Ecto neural progenitor cell (in vitro differentiated cells): ENCODE measurements at regions not wholly inside any gene's neighbourhood (a gene's known extent, or its start where the extent isn't known, plus 50 kb on each side); places are given as distances from the start of the nearest gene placed in this dataset.

Source experiments
- DNase-seq: peaks from one replicate; pipeline ENCODE4 v3.0.0-alpha.2; 2018; ENCODE audit warnings: low spot score

DNA sequence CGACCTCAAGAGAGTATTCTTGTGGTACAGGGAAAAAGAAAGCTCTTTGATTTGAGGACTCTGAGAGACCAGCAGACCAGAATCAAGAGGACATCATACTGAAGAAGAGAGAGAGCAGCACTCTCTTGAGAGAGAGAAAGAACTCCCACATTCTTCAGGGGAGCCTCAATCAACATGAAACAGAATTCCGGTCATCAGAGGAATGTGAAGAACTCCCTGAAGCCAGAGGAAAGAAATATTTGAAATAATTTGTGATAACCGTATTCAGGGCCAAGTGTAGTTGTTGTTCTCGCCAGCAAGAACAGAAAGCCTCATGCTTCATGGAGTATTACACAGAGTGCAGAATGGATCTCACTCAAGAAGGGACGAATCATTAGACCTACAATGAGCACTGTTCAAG, 363.8 kb upstream of the TMEM132C start:
- no peak for DNase-seq

DNA sequence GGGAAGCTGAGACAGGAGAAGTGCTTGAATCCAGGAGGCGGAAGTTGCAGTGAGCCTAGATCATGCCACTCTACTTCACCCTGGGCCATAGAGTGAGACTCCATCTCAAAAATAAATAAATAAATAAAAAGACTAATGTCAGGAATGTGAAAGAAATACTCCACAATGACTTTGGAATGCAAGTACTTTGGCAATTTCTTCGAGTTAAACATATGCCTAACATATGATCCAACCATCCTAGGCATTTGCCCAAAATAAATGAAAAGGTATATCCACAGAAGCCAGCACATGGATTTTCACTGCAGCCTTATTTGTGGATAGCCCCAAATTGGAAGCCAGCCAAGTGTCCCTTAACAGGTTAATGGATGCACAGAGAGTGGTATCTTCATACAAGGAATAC, 357.9 kb upstream of the TMEM132C start:
- no peak for DNase-seq

DNA sequence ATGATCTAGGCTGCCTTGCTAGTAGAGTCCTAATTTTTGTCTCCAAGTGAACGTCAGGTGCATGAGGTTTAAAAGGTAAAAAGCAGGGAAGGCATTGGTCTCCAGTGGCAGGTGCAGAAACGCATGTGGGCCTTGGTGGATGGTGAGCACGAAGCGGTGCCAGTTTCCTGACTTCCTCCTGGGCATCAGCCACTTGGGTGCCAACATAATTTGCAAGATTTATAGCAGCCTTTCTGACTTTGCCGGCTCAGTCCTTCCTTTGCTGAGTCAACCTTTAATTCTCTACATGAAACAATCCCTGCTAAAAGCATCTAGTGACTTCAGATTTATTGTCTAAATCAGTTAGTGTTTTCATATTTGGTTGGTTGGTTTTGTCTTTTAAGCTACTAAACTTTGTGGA, 355.7 kb upstream of the TMEM132C start:
- no peak for DNase-seq

DNA sequence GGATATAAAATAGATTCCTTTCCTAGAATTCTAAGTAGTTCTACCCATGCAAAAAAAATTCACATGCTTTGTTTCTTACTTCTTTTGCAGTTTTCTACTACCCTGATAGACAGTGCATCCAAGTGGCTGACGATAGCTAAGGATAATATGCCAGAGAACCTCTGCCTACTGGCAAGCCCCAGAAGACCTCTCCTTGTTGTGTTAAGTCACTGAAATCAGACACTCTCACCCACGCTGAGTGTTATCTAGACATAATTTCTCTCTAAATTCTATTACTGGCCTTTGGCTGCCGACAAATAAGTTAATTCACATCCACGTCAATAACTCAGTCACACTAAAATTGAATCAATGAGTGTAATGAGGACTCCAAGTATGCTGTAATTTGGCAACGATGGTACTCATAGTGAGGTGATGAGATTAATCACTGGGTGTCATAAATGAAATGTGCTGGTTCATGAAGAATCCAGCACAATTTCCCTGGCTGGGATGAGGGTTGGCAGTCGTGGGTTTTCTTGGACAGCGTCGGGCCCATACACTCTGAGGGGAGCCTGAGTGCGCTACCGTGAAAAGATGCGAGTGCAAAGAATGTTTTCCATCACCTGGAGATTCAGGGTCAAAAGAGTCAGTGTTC, 354.8 kb upstream of the TMEM132C start:
- no peak for DNase-seq

DNA sequence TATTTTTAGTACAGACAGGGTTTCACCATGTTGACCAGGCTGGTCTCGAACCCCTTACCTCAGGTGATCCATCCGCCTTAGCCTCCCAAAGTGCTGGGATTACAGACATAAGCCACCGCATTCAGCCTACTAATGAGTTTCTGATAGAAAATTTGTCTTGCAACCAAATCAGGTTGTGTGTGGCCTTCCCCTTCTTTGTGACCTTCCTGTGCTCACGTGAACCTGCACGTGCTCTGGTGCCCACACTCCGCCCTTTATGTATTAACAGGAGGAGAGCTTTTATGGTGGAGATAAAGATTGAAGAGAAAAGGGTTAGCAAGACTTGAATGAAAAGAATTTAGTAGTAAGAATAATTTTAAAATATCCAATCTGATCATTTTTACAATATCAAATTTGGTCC, 343.5 kb upstream of the TMEM132C start:
- DNase-seq = no peak

DNA sequence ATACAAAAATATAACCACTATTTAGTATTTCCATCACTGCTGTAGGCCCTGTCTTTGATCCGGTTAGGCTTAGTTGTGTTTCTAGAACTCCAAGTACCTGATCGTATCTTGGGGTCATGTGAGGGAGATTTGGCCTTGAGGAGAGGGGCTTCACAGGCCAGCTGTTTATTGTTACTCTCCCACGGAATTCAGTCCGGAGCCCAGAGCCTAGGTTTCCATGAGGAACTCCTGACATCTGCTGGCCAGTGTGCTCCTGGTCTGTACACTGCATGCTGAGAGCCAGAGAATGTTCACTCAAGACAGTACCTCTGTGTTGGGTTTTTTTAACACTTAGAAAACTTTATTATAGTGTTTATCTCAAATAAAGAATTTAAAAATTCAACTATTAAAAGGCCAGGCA, 341.0 kb upstream of the TMEM132C start:
- peak; percentile 75 for DNase-seq

DNA sequence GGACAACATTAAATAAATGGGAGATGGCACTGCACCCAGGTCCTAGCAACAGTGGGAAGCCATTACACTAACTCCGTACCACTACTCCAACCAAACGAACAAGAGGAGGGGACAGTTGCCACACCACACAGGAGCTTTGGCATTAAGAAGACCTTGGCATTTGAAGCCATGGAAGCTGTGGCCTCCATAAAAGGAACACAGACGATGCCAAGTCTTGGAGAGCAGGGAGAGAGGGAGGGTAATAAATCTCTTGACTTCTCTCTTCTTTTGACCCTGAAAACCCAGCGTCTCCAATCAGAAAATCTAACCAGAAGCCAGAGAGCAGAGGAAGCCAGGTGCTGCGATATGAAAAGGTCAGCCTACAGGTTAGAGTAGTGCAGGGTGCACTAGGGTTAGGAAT, 338.8 kb upstream of the TMEM132C start:
- no peak for DNase-seq

DNA sequence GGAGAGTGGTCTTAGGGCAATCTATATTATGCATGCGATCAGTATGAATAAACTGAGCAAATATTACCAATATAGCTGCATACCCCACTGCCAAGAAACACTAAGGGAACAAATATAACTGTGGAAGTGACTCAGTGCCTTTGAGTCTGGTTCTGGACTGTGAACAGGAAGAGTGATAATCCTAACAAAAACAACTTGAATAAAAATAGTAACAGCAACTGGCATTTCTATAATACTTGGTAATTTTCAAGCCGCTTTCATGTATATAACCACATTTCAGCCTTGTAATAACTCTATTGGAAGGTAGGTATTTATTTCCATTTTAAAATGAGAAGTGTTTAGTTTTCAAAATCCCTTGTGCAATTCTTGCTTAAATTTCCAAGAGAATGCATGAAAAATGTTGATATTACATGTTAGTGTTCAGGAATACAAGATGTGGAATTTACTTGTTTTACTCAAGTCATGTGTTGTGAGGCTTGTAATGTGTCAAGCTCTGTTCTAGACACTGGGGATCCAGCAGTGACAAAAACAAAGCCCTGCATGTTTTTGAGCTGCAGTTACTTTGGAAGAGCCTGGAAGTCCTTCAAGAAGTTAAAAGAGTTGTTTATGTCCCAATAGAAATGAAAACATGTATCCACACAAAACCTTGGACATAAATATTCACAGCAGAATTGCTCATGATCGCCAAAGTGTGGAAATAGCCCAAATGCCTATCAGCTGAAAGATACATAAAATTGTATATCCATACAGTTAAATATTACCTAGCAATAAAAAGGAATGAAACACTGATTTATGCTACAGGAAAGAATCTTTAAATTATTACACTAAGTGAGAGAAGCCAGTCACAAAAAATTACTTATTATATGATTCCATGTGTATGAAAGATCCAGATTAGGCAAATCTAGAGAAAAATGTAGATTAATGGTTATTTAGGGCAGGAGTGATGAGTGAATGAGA, 338.1 kb upstream of the TMEM132C start:
- DNase-seq = no peak

DNA sequence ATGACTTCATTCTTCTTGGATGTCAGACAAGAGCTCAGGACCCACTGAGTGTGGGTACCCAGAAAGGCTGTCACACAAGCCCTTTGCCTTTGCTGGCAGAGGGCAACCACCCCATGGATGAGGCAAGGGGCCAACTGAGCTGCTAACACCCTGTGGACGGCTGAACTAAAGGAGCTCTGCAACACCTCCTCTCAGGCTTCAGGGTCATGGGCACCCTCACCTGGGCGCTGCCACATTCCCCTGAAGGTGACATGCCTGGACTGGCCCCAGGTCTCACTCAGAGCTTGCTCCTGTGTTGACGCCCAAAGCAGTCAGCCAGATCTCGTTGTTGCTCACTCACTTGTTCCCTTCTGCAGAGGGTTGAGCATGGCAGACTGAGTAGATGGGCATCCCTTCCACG, 336.8 kb upstream of the TMEM132C start:
- no peak for DNase-seq

DNA sequence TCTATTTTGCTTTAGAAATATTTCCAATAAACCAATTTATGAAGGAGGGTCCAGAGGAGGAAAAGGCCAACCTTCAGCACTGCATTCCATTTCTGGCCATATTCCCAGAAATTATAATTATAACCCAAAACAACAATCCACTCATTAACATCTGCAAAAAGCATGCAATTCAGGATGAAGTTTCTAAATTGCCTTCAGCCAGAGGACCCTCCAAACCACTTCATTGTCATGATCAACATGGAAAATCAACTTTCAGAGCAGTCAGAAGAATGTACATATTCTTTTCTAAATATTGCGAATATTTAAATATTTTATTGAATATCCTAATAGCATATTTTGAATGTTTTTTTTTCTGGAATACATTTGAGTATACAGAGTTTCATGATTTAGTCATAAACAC, 332.6 kb upstream of the TMEM132C start:
- no peak for DNase-seq

DNA sequence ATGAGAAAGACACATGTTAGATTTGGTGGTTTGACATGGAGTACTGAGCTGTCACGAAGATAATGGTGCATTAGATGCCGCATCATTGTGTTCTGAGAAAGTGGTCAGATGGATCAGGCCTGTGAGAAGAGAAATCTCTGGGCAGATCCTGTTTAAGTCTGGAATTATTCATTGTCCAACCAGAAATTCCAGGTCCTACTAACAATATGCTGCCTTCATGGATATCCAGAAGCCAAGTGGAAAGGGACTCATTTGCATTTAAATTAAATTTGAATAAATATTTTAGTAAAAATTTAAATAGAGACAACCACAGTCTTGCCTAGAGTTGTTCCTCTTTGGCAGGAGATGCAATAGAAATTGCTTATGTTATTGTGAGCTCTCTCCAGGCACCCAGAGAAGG, 330.5 kb upstream of the TMEM132C start:
- DNase-seq = no peak

DNA sequence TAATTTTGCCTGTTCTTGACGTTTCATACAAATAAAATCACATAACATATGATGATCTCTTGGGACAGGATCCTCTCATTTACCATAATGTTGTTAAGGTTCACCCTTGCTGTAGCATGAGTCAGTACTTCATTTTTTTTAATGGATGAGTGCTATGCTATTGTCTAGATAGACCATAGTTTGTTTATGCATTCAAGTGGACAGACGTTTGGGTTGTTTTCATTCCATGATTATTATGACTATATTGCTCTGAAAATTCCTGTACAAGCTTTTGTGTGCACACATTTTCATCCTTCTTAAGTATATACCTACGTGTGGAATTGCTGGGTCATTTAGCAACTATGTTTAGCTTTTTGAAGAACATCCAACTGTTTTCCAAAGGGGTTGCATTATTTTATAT, 325.6 kb upstream of the TMEM132C start:
- no peak for DNase-seq

DNA sequence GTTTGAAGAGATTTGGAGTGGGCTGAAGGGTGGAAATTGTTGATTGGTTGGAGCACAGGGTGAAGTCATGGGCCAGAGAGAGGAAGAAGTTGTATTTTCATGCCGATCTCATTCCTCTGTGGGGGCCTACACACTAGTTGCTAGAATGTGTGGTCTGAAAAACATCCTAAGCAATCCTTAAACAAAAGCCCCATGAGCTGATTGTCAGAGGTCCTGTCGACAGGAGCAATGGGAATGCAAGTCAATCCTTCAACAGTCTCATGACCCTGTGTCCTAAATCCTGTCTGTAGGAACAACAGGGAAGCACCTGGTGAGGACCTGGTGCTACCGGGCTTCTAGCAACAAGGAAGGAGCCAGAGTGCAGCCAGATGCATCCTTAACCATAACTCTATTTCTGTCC, 324.0 kb upstream of the TMEM132C start:
- no peak for DNase-seq

DNA sequence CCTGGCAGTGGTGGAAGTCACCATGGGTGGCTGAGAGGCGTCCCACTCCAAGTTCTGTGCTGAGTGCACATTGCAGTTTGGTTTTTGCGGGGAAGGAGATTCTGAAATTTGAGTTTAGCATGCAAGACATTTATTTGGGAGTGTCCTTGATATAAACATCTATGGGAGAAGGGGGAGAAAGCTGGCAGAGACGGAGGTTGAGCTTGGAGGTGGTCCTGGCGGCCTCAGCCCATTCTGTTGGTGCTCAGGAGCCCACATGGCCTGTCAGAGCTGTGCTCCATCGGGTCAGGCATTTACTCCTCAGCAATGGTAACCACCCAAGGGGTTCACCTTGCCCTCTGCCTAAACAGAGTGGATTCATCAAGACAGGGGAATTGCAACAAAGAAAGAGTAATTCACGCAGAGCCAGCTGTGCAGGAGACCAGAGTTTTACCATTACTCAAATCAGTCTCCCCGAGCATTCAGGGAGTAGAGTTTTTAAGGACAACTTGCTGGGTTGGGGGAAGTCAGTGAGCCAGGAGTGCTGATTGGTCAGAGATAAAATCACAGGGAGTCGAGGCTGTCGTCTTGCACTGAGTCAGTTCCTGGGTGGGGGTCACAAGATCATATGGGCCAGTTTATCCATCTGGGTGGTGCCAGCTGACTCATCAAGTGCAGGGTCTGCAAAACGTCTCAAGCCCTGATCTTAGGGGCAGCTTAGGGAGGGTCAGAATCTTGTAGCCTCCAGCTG, 323.3 kb upstream of the TMEM132C start:
- DNase-seq = no peak

DNA sequence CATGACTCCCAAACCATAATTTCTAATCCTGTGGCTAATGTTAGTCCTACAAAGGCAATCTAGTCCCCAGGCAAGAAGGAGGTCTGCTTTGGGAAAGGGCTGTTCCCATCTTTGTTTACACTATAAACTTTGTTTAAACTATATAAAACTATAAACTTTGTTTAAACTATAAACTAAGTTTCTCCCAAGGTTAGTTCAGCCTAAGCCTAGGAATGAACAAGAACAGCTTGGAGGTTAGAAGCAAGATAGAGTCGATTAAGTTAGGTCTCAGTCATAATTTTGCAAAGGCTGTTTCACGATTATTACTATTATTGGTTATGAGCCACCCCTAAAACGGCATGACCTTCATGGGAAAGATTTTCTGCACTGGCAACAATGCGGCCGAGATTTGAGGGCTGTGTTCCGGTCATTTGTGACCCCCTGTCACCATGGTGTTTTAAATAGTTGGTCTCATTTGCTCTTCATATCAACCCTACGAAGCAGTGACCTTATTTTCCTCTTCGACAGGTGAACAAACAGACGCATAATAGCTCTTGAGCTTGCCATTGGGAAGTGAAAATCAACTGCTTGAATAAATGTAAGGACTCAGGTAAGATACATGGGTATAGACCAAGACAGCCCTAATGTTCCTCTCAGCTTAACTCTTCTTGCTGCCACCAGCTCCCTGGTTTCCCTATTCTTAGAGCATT, 322.6 kb upstream of the TMEM132C start:
- no peak for DNase-seq

DNA sequence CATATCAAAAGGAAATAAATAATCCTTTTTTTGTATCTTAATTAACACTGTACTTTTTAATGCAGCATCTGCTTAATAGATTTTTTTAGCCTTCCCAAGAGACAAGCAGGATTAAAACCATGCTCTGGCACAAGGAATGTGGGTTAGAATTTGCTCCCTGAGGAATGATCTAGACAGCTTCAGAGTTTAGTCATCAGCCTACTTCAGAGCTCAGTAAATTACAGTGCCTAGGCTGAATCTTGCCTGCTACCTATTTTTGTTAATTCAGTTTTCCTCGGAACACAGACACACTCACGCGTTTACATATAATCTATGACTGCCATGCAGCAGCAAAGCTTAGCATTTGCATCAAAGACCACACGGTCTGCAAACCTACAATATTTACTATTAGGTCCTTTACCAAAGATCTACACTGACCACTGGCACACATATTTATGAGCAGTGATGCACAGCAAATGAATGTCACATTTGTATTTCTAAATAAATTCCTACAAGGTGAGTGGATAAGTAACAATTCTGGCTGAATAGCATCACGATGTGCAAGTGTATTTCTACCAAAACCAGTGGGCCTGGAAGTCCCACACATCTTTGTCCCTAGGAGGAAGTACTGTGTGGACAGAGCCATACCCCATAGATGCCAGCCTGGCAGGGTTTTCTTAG, 309.8 kb upstream of the TMEM132C start:
- DNase-seq = no peak

DNA sequence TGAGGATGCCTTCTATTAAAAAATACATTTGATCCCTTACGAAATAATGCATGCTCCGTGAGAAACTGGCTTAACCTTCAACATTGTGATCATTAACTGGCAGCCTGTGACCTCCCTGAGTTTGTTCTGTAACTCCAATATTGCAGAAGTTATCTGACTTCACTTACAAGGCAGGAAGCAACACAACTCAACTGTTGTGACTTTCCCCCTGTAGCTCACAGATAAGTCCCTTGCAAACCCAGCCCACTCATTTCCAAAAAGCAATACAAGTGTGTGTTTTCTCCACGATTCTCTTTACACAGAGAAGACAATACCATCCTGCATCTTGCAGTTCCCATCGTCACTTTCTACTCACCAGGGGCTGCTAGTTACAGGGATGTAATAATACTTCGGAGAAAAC, 304.7 kb upstream of the TMEM132C start:
- DNase-seq = no peak

DNA sequence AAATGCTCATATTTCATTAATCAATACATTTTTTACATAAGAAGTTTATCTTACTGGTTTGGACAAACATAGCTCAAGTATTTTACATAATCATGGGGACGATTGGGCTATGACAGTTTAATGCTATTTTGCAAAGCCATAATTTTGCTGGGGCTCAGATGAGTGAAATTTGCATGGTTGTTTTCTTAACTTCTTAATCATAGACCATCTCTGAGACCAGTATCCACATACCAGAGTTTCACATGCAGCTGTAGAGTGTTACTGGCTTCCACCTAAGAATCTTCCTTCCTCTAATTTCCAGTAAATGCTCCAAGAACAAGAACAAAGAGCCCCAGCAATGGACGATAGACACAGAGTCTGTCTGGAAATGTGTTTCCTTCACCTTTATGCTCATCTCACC, 303.0 kb upstream of the TMEM132C start:
- DNase-seq = no peak

DNA sequence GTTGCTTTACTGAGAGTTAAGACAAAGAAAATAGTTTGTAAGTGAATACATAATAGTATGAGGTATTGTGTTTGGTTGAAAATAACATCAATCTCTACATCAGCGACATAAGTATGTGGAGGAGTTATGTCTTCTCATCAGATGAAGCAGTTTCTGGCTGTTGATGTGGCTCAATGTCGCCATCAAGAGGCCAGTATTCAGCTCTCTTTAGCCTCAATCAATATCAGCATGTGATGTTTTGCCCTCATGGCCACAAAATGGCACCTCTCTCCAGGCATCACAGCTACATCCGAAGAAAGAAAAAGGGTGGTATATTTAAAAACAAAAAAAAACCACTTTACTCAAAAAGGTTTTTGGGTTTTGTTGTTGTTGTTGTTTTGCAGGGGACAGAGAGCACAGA, 302.3 kb upstream of the TMEM132C start:
- no peak for DNase-seq

DNA sequence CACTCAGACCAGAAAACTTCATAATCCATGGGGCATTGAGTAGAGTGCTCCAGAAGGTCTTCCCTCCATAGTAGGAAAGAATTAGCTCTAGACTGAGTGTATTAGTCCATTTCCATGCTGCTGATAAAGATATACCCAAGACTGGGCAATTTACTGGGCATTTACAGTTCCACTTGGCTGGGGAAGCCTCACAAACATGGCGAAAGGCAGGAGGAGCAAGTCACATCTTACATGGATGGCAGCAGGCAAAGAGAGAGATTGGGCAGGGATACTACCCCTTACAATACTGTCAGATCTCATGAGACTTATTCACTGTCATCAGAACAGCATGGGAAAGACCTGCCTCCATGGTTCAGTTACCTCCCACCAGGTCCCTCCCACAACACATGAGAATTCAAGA, 300.6 kb upstream of the TMEM132C start:
- no peak for DNase-seq

DNA sequence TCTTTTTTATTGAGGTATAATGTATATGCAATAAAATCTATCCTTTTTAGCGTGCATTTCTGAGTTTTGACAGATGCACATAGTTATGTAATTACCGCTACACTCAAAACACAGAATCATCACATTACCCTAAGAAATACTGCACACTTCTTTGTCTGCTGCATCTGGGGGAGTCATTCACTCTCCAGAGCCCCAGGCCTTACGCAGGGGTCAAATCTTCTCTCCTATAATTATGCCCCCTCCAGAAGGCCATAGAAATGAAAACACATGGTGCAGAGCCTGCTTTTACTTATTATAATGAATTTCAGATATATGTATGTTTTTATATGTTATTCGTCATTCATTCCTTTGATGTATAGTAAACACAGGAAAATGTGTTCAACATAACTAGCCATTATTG, 296.5 kb upstream of the TMEM132C start:
- no peak for DNase-seq

DNA sequence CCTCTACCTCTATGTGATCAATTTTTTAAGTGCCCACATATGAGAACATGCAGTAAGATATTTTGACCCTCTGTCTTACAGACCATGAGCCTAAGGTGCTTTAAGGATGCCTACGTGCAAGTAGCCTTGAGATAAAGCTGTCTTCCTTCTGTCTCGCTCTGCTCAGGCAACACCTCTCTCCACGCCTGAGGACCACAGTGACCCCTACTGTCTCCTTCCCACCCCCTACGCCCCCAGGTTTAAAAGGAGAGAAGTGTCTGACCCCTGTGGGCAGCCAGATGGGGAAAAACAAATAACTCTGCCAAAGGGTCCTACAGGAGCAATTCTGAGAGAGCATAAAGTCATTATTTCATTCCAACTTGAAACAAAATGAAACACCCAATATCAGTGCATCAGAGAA, 286.4 kb upstream of the TMEM132C start:
- no peak for DNase-seq
